A673 (cell line): ENCODE measurements at regions not wholly inside any gene's neighbourhood (a gene's known extent, or its start where the extent isn't known, plus 50 kb on each side); places are given as distances from the start of the nearest gene placed in this dataset.

Source experiments
- BruUV-seq: library from RNA; stranded (reverse); fragments of 400-500 nt; replicated peaks from 2 replicates; lab custom pipeline; 2021; lab: Mats Ljungman, UMichigan
- CTCF ChIA-PET: fragments of 300-600 bp; sonication (Branson Sonifier 250); formaldehyde crosslinking; loops from one replicate; lab custom pipeline; 2022; ENCODE audit warnings: antibody characterized with exemption; lab: Charles Lee
- POLR2A ChIA-PET: fragments of 300-600 bp; sonication (Branson Sonifier 250); formaldehyde crosslinking; loops from one replicate; lab custom pipeline; 2022; ENCODE audit warnings: antibody characterized with exemption; ENCODE audit not compliant: low non-redundant PET; lab: Charles Lee
- DNase-seq: peaks from one replicate; pipeline ENCODE4 v3.0.0-alpha.2; 2015; ENCODE audit warnings: low spot score
- H3K27ac ChIP-seq: fragments of 200-600 bp; sonication (generic); 2 replicates; pipeline ENCODE4 v1.5.1; 2016; ENCODE audit warnings: mixed run types, low read depth, mild to moderate bottlenecking, mixed read lengths, antibody characterized with exemption, low read length; ENCODE audit not compliant: poor library complexity, severe bottlenecking
- H3K27me3 ChIP-seq: fragments of 200-600 bp; sonication (generic); replicated peaks from 2 replicates; pipeline ENCODE4 v1.6.1; 2017; ENCODE audit warnings: mixed run types, low read depth, mild to moderate bottlenecking, mixed read lengths, antibody characterized with exemption, low read length; ENCODE audit not compliant: insufficient read depth, poor library complexity
- H3K36me3 ChIP-seq: fragments of 200-600 bp; sonication (generic); 2 replicates; pipeline ENCODE4 v1.6.1; 2016; ENCODE audit warnings: mixed run types, mild to moderate bottlenecking, mixed read lengths, antibody characterized with exemption, low read length; ENCODE audit not compliant: insufficient read depth, poor library complexity, severe bottlenecking
- H3K4me1 ChIP-seq: fragments of 200-600 bp; sonication (generic); 2 replicates; pipeline ENCODE4 v1.6.1; 2017; ENCODE audit warnings: mixed run types, mild to moderate bottlenecking, mixed read lengths, antibody characterized with exemption, low read length; ENCODE audit not compliant: insufficient read depth, poor library complexity, severe bottlenecking
- H3K4me3 ChIP-seq: fragments of 200-600 bp; sonication (generic); 2 replicates; pipeline ENCODE4 v1.5.1; 2016; ENCODE audit warnings: low read depth, mixed run types, mild to moderate bottlenecking, mixed read lengths, low read length; ENCODE audit not compliant: poor library complexity, severe bottlenecking
- H3K9me3 ChIP-seq: fragments of 200-600 bp; sonication (generic); 2 replicates; pipeline ENCODE4 v1.6.1; 2016; ENCODE audit warnings: mixed run types, low read depth, mild to moderate bottlenecking, mixed read lengths, antibody characterized with exemption, low read length; ENCODE audit not compliant: poor library complexity, severe bottlenecking
- CTCF ChIP-seq: fragments of 300-800, 200-600 bp; sonication (generic); conservative IDR thresholded peaks from 2 replicates; pipeline ENCODE4 v1.5.1; 2017; ENCODE audit warnings: low read depth, mild to moderate bottlenecking, antibody characterized with exemption, low read length, moderate library complexity, mixed read lengths
- EZH2 ChIP-seq: fragments of 200-600 bp; sonication (generic); IDR thresholded peaks from 2 replicates; pipeline ENCODE4 v1.6.1; 2017; ENCODE audit warnings: borderline replicate concordance, low read depth, mild to moderate bottlenecking, mixed read lengths, antibody characterized with exemption, low read length; ENCODE audit not compliant: poor library complexity, severe bottlenecking
- intact Hi-C: fragments of 100-400 bp; cut with micrococcal nuclease; formaldehyde crosslinking; loops from one replicate; pipeline ENCODE4 v1.10.0; 2022; ENCODE audit not compliant: unreplicated experiment

- Histone ChIP-seq H3K4me3 (no peak overlapping the region), H3K27ac (no peak overlapping the region), H3K4me1 (no peaks in the 10 kb centered on the region), H3K27me3 (peaks cover 3% of the 10 kb centered on the region), H3K9me3 (no peaks in the 10 kb centered on the region), H3K36me3 (no peaks in the 10 kb centered on the region)
- ChIA-PET CTCF (no interaction called here), POLR2A (no interaction called here)
- BruUV-seq = no TSS peak
- no peak for TF ChIP-seq EZH2
- TF ChIP-seq CTCF = no peak
- intact Hi-C loops = no loop called here
- DNase-seq = no peak
Observed at GRCh38 chr9:3719286-3719685, 193.5 kb upstream of the RFX3 start.

- Histone ChIP-seq H3K4me3 (no peak overlapping the region), H3K9me3 (no peaks in the 10 kb centered on the region), H3K27ac (no peak overlapping the region), H3K36me3 (no peaks in the 10 kb centered on the region), H3K4me1 (no peaks in the 10 kb centered on the region), H3K27me3 (peaks cover 5% of the 10 kb centered on the region)
- no TSS peak for BruUV-seq
- TF ChIP-seq CTCF (no peak), EZH2 (no peak)
- DNase-seq = no peak
- CTCF ChIA-PET = no interaction called here
- POLR2A ChIA-PET = no interaction called here
- intact Hi-C loops = no loop called here
Observed at GRCh38 chr9:3716415-3716814, 190.6 kb upstream of the RFX3 start.

- Histone ChIP-seq H3K36me3 (no peaks in the 10 kb centered on the region), H3K27ac (no peak overlapping the region), H3K27me3 (peaks cover 10% of the 10 kb centered on the region), H3K4me1 (no peaks in the 10 kb centered on the region), H3K4me3 (no peak overlapping the region), H3K9me3 (no peaks in the 10 kb centered on the region)
- ChIA-PET POLR2A (no interaction called here), CTCF (interaction anchor here (0.6 kb wide), 1 partner anchor 411 kb away, joined by 5 read pairs; no protein-coding TSS in a partner anchor)
- TF ChIP-seq EZH2 (no peak), CTCF (no peak)
- intact Hi-C loops = no loop called here
- BruUV-seq = no TSS peak
- peak; percentile 88 for DNase-seq
Observed at GRCh38 chr9:3708751-3709150, 182.9 kb upstream of the RFX3 start.
